ENCODE measurements at regions not wholly inside any gene's neighbourhood (a gene's known extent, or its start where the extent isn't known, plus 50 kb on each side); places are given as distances from the start of the nearest gene placed in this dataset.

- no TSS peak for BruUV-seq (replicated peaks)
- H3K9me3 ChIP-seq (replicated peaks; ENCODE audit: control insufficient read depth, insufficient read depth, low read length) = no peaks in the 10 kb centered on the region
- H3K79me2 ChIP-seq (ENCODE audit: control insufficient read depth, insufficient read depth, low read length) = no peaks in the 10 kb centered on the region
- intact Hi-C loops (cut with micrococcal nuclease) (no loop called here), dilution Hi-C loops (cut with MboI; ENCODE audit: extremely low pct_ligation_motif_present, low sequenced_read_pairs) (no loop called here)
- ChIA-PET POLR2A (no interaction called here), CTCF (interaction anchor here (1.0 to 1.3 kb wide), 2 partner anchors 10 to 208 kb away, joined by 4 read pairs; no protein-coding TSS in a partner anchor)
- H3K27me3 ChIP-seq (ENCODE audit: control insufficient read depth in 2 of 2, insufficient read depth in 2 of 2, low read length in 2 of 2) = no peaks in the 10 kb centered on the region
- no peaks in the 10 kb centered on the region for H3K9me1 ChIP-seq (replicated peaks; ENCODE audit: control insufficient read depth, extremely low read depth, insufficient read depth, low read length)
- H3K4me1 ChIP-seq (ENCODE audit: control insufficient read depth, extremely low read depth, insufficient read depth, low read length) = no peaks in the 10 kb centered on the region
- H3K9ac ChIP-seq (replicated peaks; ENCODE audit: extremely low read depth, insufficient read depth, low read length) = no peak overlapping the region
- H4K20me1 ChIP-seq (replicated peaks; ENCODE audit: control insufficient read depth, extremely low read depth, insufficient read depth, low read length) = no peaks in the 10 kb centered on the region
- no peak overlapping the region for H2AFZ ChIP-seq (ENCODE audit: low read depth, low read length)
- TF ChIP-seq CTCF (IDR thresholded peaks at IDR 0.05; ENCODE audit: extremely low read depth in 1 of 2, insufficient read depth in 1 of 2, low read depth in 1 of 2, low read length in 2 of 2) (no peak), FOS (IDR thresholded peaks at IDR 0.05; ENCODE audit: borderline replicate concordance, insufficient read depth, low read length) (no peak), POLR2A (IDR thresholded peaks at IDR 0.05; ENCODE audit: low read depth, low read length) (no peak), EZH2 (IDR thresholded peaks at IDR 0.05; ENCODE audit: borderline replicate concordance, low read depth, low read length, severe bottlenecking) (no peak), JUN (IDR thresholded peaks at IDR 0.05; ENCODE audit: borderline replicate concordance, insufficient read depth, insufficient read length, low read depth) (no peak), MYC (IDR thresholded peaks at IDR 0.05; ENCODE audit: low read depth, low read length) (no peak), GATA2 (IDR thresholded peaks at IDR 0.05; ENCODE audit: insufficient read depth, insufficient read length, low read depth, low read length) (no peak), MAX (IDR thresholded peaks at IDR 0.05; ENCODE audit: insufficient read depth, insufficient read length) (no peak), POLR2AphosphoS5 (IDR thresholded peaks at IDR 0.05; ENCODE audit: insufficient read depth, low read depth, low read length) (no peak)
- H3K36me3 ChIP-seq (ENCODE audit: control insufficient read depth in 2 of 2, extremely low read depth in 1 of 2, insufficient read depth in 2 of 2, low read length in 2 of 2) = no peaks in the 10 kb centered on the region
- H3K4me2 ChIP-seq (ENCODE audit: insufficient read depth, low read length) = no peak overlapping the region
- no peak overlapping the region for H3K27ac ChIP-seq (ENCODE audit: insufficient read depth, low read depth, low read length)
- DNase-seq (ENCODE audit: low read depth, low spot score) (no peak), FAIRE-seq (no peak)
- H3K4me3 ChIP-seq (replicated peaks in 1 of 3; ENCODE audit: insufficient read depth in 1 of 3, low read depth in 1 of 3, low read length in 3 of 3) = no peak overlapping the region
These were observed 292.2 kb downstream of the KCNS3 start for GRCh38 chr2:18170642-18171041.

Data from endothelial cell of umbilical vein (primary cell).